ENCODE measurements at regions not wholly inside any gene's neighbourhood (a gene's known extent, or its start where the extent isn't known, plus 50 kb on each side); places are given as distances from the start of the nearest gene placed in this dataset.
"Not testable (repeated sequence)": the region's sequence is repeated elsewhere in the genome, so short reads cannot be mapped to it uniquely, and the experiment has no call there.

GRCh38 chr6:19690325-19691075, 146.7 kb upstream of the ID4 start:
- DNase-seq (ENCODE audit: low read depth in 2 of 2): no peak

- DNase-seq (ENCODE audit: low read depth in 2 of 2): no peak
These were observed 145.6 kb upstream of the ID4 start for GRCh38 chr6:19691465-19692167.

- no peak for DNase-seq (ENCODE audit: low read depth in 2 of 2)
These were observed 144.5 kb upstream of the ID4 start for GRCh38 chr6:19692506-19693298.

- DNase-seq (ENCODE audit: low read depth in 2 of 2): no peak
These were observed 142.5 kb upstream of the ID4 start for GRCh38 chr6:19694697-19695096.

- no peak for DNase-seq (ENCODE audit: low read depth in 2 of 2)
These were observed 139.4 kb upstream of the ID4 start for GRCh38 chr6:19697744-19698290.

- no peak for DNase-seq (ENCODE audit: low read depth in 2 of 2)
These were observed 137.2 kb upstream of the ID4 start for GRCh38 chr6:19699932-19700331.

- DNase-seq (ENCODE audit: low read depth in 2 of 2): no peak
These were observed 131.6 kb upstream of the ID4 start for GRCh38 chr6:19705606-19706005.

GRCh38 chr6:19712012-19712688, 125.0 kb upstream of the ID4 start:
- no peak for DNase-seq (ENCODE audit: low read depth in 2 of 2)

GRCh38 chr6:19712998-19713397, 124.2 kb upstream of the ID4 start:
- no peak for DNase-seq (ENCODE audit: low read depth in 2 of 2)

GRCh38 chr6:19713411-19713810, 123.8 kb upstream of the ID4 start:
- no peak for DNase-seq (ENCODE audit: low read depth in 2 of 2)

GRCh38 chr6:19713984-19714383, 123.2 kb upstream of the ID4 start:
- DNase-seq (ENCODE audit: low read depth in 2 of 2): no peak

- DNase-seq (ENCODE audit: low read depth in 2 of 2): no peak
These were observed 122.6 kb upstream of the ID4 start for GRCh38 chr6:19714434-19715166.

- no peak for DNase-seq (ENCODE audit: low read depth in 2 of 2)
These were observed 122.0 kb upstream of the ID4 start for GRCh38 chr6:19715167-19715551.

- no peak for DNase-seq (ENCODE audit: low read depth in 2 of 2)
These were observed 117.5 kb upstream of the ID4 start for GRCh38 chr6:19719691-19720128.

- no peak for DNase-seq (ENCODE audit: low read depth in 2 of 2)
These were observed 115.3 kb upstream of the ID4 start for GRCh38 chr6:19721766-19722377.

GRCh38 chr6:19722999-19723398, 114.2 kb upstream of the ID4 start:
- DNase-seq (ENCODE audit: low read depth in 2 of 2): no peak

- no peak for DNase-seq (ENCODE audit: low read depth in 2 of 2)
These were observed 113.6 kb upstream of the ID4 start for GRCh38 chr6:19723545-19723944.

GRCh38 chr6:19725436-19725835, 111.7 kb upstream of the ID4 start:
- not testable (repeated sequence) for DNase-seq (ENCODE audit: low read depth in 2 of 2)

- no peak for DNase-seq (ENCODE audit: low read depth in 2 of 2)
These were observed 105.9 kb upstream of the ID4 start for GRCh38 chr6:19731282-19731681.

- DNase-seq (ENCODE audit: low read depth in 2 of 2): no peak
These were observed 103.1 kb upstream of the ID4 start for GRCh38 chr6:19734061-19734460.

- DNase-seq (ENCODE audit: low read depth in 2 of 2): no peak
These were observed 102.7 kb upstream of the ID4 start for GRCh38 chr6:19734519-19734918.

Measured in stimulated activated CD8-positive, alpha-beta memory T cell treated with anti-CD3 and anti-CD28 coated beads, Interleukin-2, amount 100 ng/mL, for 48 hours (primary cell).